RWPE2 (cell line): ENCODE measurements at regions not wholly inside any gene's neighbourhood (a gene's known extent, or its start where the extent isn't known, plus 50 kb on each side); places are given as distances from the start of the nearest gene placed in this dataset.

Experiments
- ATAC-seq: fragments of 200-7000 bp; cut with Tn5 transposase; 3 replicates; pipeline ENCODE4 v1.9.1; 2021; ENCODE audit warnings: low read depth
- DNase-seq: peaks from one replicate; pipeline ENCODE4 v3.0.0-alpha.2; 2020; ENCODE audit warnings: low spot score
- H3K27ac ChIP-seq: fragments of 450-650 bp; 2 replicates; pipeline ENCODE4 v1.5.1; 2017; ENCODE audit warnings: mild to moderate bottlenecking; ENCODE audit not compliant: poor library complexity, severe bottlenecking
- H3K27me3 ChIP-seq: fragments of 250-450 bp; sonication (Bioruptor Pico); 2 replicates; pipeline ENCODE4 v1.5.1; 2021; ENCODE audit warnings: mild to moderate bottlenecking, moderate library complexity; ENCODE audit not compliant: insufficient read depth, poor library complexity, severe bottlenecking
- H3K36me3 ChIP-seq: fragments of 250-450 bp; sonication (Bioruptor Pico); 2 replicates; pipeline ENCODE4 v1.5.1; 2020; ENCODE audit warnings: low read depth, mild to moderate bottlenecking, moderate library complexity
- H3K4me1 ChIP-seq: fragments of 250-450 bp; sonication (Bioruptor Pico); 2 replicates; pipeline ENCODE4 v1.5.1; 2021; ENCODE audit warnings: mild to moderate bottlenecking, moderate library complexity; ENCODE audit not compliant: insufficient read depth, poor library complexity, severe bottlenecking
- H3K4me3 ChIP-seq: fragments of 250-450 bp; sonication (Bioruptor Pico); 2 replicates; pipeline ENCODE4 v1.5.1; 2021; ENCODE audit warnings: mild to moderate bottlenecking, moderate library complexity; ENCODE audit not compliant: severe bottlenecking
- H3K9me3 ChIP-seq: fragments of 250-450 bp; sonication (Bioruptor Pico); 2 replicates; pipeline ENCODE4 v1.5.1; 2021; ENCODE audit warnings: mild to moderate bottlenecking, moderate library complexity; ENCODE audit not compliant: severe bottlenecking
- TF ChIP-seq, protein P1 (sequence below): fragments of 450-650 bp; IDR thresholded peaks from one replicate; pipeline ENCODE4 v1.5.1; 2017; ENCODE audit warnings: mild to moderate bottlenecking, moderate library complexity; ENCODE audit not compliant: poor library complexity, severe bottlenecking

DNA sequence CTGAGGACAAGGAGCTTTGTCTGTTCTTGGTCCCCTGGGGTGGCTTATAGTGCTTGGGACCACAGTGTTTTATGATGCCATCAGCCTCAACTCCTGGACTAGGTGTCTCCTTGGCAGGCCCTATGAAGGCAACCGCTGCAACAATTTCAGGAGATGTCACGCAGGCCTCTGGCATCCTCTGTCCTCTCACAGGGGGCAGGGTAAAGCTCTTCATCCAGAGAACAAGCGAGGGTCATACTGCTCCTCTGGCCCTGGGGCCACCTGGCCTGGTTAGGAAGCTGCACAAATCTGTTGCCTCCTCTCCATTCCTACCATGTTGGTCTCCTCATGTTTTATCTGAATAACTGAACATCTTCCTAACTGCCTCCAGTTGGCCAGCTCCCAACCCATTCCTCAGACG lies 148.9 kb upstream of the SPEF2 start:
- H3K27me3 ChIP-seq = no peaks in the 10 kb centered on the region
- no peak overlapping the region for H3K4me3 ChIP-seq
- TF ChIP-seq, protein P1, sequence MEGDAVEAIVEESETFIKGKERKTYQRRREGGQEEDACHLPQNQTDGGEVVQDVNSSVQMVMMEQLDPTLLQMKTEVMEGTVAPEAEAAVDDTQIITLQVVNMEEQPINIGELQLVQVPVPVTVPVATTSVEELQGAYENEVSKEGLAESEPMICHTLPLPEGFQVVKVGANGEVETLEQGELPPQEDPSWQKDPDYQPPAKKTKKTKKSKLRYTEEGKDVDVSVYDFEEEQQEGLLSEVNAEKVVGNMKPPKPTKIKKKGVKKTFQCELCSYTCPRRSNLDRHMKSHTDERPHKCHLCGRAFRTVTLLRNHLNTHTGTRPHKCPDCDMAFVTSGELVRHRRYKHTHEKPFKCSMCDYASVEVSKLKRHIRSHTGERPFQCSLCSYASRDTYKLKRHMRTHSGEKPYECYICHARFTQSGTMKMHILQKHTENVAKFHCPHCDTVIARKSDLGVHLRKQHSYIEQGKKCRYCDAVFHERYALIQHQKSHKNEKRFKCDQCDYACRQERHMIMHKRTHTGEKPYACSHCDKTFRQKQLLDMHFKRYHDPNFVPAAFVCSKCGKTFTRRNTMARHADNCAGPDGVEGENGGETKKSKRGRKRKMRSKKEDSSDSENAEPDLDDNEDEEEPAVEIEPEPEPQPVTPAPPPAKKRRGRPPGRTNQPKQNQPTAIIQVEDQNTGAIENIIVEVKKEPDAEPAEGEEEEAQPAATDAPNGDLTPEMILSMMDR = no peak
- no peak for DNase-seq
- H3K27ac ChIP-seq = no peak overlapping the region
- no peaks in the 10 kb centered on the region for H3K9me3 ChIP-seq
- no peaks in the 10 kb centered on the region for H3K4me1 ChIP-seq
- no peaks in the 10 kb centered on the region for H3K36me3 ChIP-seq
- no peak for ATAC-seq

DNA sequence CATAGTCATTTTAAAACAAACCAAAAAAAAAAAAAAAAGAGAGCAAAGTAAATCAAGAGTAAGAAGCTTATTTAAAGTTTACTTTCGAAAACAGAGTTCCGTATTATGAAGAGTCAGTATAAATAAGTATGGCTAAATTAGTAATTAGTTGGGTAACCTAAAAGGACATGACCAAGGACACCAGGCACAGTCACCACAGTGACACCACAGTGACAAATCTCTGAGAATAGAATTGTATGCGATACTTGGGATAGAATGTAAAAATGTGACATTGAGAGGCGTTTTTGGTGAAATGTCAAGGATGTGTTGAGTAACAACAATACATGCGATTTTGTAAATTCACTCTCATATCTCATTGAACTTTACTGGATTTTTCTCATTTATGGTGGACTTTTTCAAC lies 150.9 kb upstream of the SPEF2 start:
- no peaks in the 10 kb centered on the region for H3K27me3 ChIP-seq
- H3K4me1 ChIP-seq = no peaks in the 10 kb centered on the region
- no peak for DNase-seq
- H3K4me3 ChIP-seq = no peak overlapping the region
- no peak overlapping the region for H3K27ac ChIP-seq
- H3K9me3 ChIP-seq = no peaks in the 10 kb centered on the region
- no peaks in the 10 kb centered on the region for H3K36me3 ChIP-seq
- TF ChIP-seq, protein P1 = no peak
- no peak for ATAC-seq

DNA sequence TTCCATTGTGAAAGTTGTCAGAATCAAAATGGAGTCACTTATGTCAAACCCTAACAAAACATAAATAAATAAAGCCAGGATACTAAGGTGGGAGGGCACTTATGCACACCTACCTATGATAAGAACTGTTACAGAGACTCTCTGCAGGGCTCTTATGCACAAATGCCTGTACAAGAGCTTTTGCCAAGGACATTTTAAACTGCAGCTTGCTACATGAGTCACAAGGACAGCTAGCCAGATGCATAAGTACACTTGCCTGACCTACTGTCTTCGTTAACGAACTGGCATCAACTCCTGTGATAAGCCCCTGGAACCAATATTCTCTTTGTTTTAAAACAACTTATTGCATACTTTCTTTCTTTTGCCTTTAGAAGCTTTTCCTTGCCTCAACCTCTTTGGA lies 152.9 kb upstream of the SPEF2 start:
- DNase-seq (no peak), ATAC-seq (no peak)
- TF ChIP-seq, protein P1 = no peak
- Histone ChIP-seq H3K9me3 (no peaks in the 10 kb centered on the region), H3K27ac (no peak overlapping the region), H3K4me1 (no peaks in the 10 kb centered on the region), H3K4me3 (no peak overlapping the region), H3K36me3 (no peaks in the 10 kb centered on the region), H3K27me3 (no peaks in the 10 kb centered on the region)

DNA sequence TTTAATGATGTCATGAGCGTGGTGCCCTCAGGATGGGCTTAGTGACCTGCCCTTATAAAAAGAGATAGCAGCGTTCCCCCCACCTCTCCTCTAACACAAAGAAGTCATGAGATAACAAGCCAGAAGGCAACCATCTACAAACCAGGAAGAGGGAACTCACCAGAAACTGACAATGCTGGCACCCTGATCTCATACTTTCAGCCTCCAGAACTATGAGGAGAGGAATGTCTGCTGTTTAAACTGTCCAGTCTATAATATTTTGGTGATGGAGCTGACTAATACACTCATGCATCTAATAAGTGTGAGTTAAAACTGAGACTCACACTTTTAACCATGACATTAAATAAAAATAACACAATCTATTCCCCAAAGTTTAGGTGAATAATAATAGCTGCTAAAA lies 156.1 kb upstream of the SPEF2 start:
- Histone ChIP-seq H3K9me3 (no peaks in the 10 kb centered on the region), H3K4me3 (no peak overlapping the region), H3K27me3 (no peaks in the 10 kb centered on the region), H3K27ac (no peak overlapping the region), H3K36me3 (no peaks in the 10 kb centered on the region), H3K4me1 (no peaks in the 10 kb centered on the region)
- DNase-seq (no peak), ATAC-seq (no peak)
- TF ChIP-seq, protein P1 = no peak

DNA sequence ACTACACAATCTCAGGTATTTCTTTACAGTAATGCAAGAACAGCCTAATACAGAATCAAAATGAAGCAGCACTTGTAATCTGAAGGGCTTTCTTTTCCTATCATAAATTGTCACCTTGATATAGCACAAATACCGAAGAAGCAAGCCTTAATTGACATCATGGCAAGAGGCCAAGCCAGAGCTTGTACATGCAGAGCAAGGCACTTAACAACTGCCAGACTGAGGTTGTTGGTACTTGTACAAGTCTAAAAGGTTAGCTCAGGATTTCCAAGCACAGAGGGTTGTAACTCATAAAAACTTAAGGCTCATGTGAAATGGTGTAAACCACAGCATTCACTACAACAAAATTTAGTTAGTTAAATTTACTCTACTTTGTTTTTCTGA lies 158.8 kb upstream of the SPEF2 start:
- TF ChIP-seq, protein P1 = no peak
- Histone ChIP-seq H3K4me1 (no peaks in the 10 kb centered on the region), H3K4me3 (no peak overlapping the region), H3K9me3 (no peaks in the 10 kb centered on the region), H3K36me3 (no peaks in the 10 kb centered on the region), H3K27me3 (no peaks in the 10 kb centered on the region), H3K27ac (no peak overlapping the region)
- ATAC-seq (no peak), DNase-seq (no peak)
